CD8-positive, alpha-beta memory T cell (primary cell): ENCODE measurements at regions not wholly inside any gene's neighbourhood (a gene's known extent, or its start where the extent isn't known, plus 50 kb on each side); places are given as distances from the start of the nearest gene placed in this dataset.
A peak's percentile ranks its signal among the peaks of the same experiment; 100 is the strongest.

ENCODE experiments used
- CTCF ChIA-PET: fragments of 350-600 bp; sonication (Branson Sonifier 250); formaldehyde crosslinking; loops from one replicate; lab custom pipeline; 2021; ENCODE audit warnings: antibody characterized with exemption; lab: Charles Lee
- POLR2A ChIA-PET: fragments of 350-600 bp; sonication (Branson Sonifier 250); formaldehyde crosslinking; loops from one replicate; lab custom pipeline; 2021; ENCODE audit warnings: antibody characterized with exemption; lab: Charles Lee
- DNase-seq, 5 donors: peaks; one replicate each; pipeline versions ENCODE4 v3.0.0 to v3.0.0-alpha.2; 2020 to 2022; ENCODE audit warnings: mixed read lengths in 1 of 5
- H3K27ac ChIP-seq: one replicate; pipeline ENCODE4 v1.7.0; 2013; ENCODE audit warnings: low read depth, mild to moderate bottlenecking, low read length, moderate library complexity
- H3K27me3 ChIP-seq: 2 replicates; pipeline ENCODE4 v1.7.0; 2013; ENCODE audit warnings: low read length, mild to moderate bottlenecking; ENCODE audit not compliant: insufficient read depth, poor library complexity, severe bottlenecking
- H3K36me3 ChIP-seq: 2 replicates; pipeline ENCODE4 v1.7.0; 2013; ENCODE audit warnings: mild to moderate bottlenecking, low read length, moderate library complexity; ENCODE audit not compliant: insufficient read depth
- H3K4me1 ChIP-seq: 2 replicates; pipeline ENCODE4 v1.7.0; 2013; ENCODE audit warnings: mild to moderate bottlenecking, low read length, moderate library complexity; ENCODE audit not compliant: insufficient read depth
- H3K4me3 ChIP-seq: 2 replicates; pipeline ENCODE4 v1.7.0; 2013; ENCODE audit warnings: mild to moderate bottlenecking, low read length
- H3K9me3 ChIP-seq: 2 replicates; pipeline ENCODE4 v1.7.0; 2013; ENCODE audit warnings: mild to moderate bottlenecking, low read length
- H3K27ac Mint-ChIP-seq, 8 donors: one replicate each; pipeline ENCODE4 v1.8.0; 2020 to 2021; ENCODE audit warnings: mixed read lengths in 8 of 8, mild to moderate bottlenecking in 6 of 8, inconsistent platforms in 3 of 8, moderate library complexity in 3 of 8
- H3K27me3 Mint-ChIP-seq, 2 donors: one replicate each; pipeline ENCODE4 v1.8.0; 2020 to 2021; ENCODE audit warnings: mixed read lengths in 2 of 2, mild to moderate bottlenecking in 1 of 2, moderate library complexity in 1 of 2
- H3K36me3 Mint-ChIP-seq, 3 donors: one replicate each; pipeline ENCODE4 v1.8.0; 2020 to 2021; ENCODE audit warnings: mixed read lengths in 3 of 3, inconsistent platforms in 1 of 3, mild to moderate bottlenecking in 1 of 3
- H3K4me1 Mint-ChIP-seq, 3 donors: one replicate each; pipeline ENCODE4 v1.8.0; 2020 to 2021; ENCODE audit warnings: mixed read lengths in 3 of 3, inconsistent platforms in 1 of 3, mild to moderate bottlenecking in 1 of 3
- H3K4me3 Mint-ChIP-seq, 7 donors: one replicate each; pipeline ENCODE4 v1.8.0; 2020 to 2021; ENCODE audit warnings: mixed read lengths in 7 of 7, mild to moderate bottlenecking in 6 of 7, moderate library complexity in 4 of 7, inconsistent platforms in 2 of 7
- H3K9me3 Mint-ChIP-seq, 5 donors: one replicate each; pipeline ENCODE4 v1.8.0; 2020 to 2022; ENCODE audit warnings: mixed read lengths in 5 of 5, mild to moderate bottlenecking in 3 of 5, moderate library complexity in 2 of 5, inconsistent platforms in 1 of 5

DNA sequence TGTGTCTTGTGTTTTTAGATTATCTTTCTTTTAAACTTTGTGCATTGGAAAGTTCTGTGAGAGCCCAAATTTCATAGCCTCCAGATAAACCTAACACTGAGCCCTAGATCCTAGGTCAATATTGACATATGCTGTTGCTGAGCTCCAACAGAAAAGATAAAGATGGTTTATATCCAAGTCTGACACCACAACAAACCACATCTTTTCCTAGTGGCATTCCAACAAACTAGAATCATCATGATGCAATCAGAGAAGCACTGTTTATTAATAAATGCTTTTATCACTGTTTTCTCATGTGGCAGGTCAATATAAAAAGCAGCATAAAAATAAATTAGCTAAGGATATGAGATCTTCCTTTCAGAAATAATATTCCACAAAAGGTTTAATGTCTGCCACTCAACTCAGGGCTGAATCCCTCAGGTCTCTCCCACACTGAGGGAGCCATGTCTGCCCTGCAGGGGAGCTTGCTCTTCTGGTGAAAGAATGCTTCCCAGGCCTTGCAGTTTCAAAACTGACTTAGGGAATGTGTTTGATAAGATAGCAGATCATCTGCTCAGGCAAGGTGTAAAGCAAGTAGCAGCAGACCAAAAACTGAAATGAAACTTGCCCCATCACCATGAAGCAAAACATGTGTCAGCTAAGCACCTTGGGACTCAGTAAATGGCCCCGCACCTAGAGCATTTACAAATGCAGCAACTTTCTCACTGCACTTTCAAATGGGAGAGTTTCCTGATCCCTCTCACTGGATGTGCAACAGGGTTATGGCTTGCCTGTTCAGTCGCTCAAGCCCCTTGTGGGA is 493.0 kb downstream of the AGTPBP1 start:
- no peak overlapping the region for H3K4me3 ChIP-seq
- H3K9me3 Mint-ChIP-seq: peaks cover 0 to 3% (median 0%) of the 10 kb centered on the region in 5 donors
- no peaks in the 10 kb centered on the region for H3K9me3 ChIP-seq
- no peaks in the 10 kb centered on the region for H3K4me1 Mint-ChIP-seq
- H3K27ac ChIP-seq: no peak overlapping the region
- ChIA-PET POLR2A (no interaction called here), CTCF (no interaction called here)
- no peak overlapping the region for H3K4me3 Mint-ChIP-seq
- H3K36me3 Mint-ChIP-seq: no peaks in the 10 kb centered on the region
- DNase-seq: no peak
- H3K4me1 ChIP-seq: no peaks in the 10 kb centered on the region
- H3K36me3 ChIP-seq: no peaks in the 10 kb centered on the region
- peaks cover 0 to 3% of the 10 kb centered on the region in 2 donors for H3K27me3 Mint-ChIP-seq
- H3K27ac Mint-ChIP-seq: no peak overlapping the region
- no peaks in the 10 kb centered on the region for H3K27me3 ChIP-seq

DNA sequence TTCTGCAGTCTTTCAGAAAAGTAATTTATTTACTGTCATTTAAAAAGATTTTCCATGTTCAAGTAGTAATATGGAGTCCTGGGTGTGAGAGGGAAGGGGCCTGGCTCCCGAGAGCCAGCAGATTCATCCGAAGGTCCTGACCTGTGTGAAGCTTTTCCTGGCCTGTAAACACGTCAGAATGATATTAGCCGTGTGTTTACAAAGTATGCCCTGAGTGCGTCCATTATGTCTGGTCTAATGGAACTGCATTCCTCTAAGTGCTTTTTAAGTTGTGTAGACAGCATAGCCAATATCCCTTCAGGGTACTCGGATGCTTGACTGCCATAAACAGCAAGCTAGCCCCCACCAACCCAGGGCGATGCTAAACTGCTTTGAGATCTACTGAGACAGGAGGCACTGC is 495.2 kb downstream of the AGTPBP1 start:
- H3K4me1 ChIP-seq: no peaks in the 10 kb centered on the region
- no peak overlapping the region for H3K27ac ChIP-seq
- H3K4me3 ChIP-seq: no peak overlapping the region
- Mint-ChIP-seq H3K27ac (no peak overlapping the region), H3K36me3 (no peaks in the 10 kb centered on the region), H3K27me3 (peaks cover 0 to 1% of the 10 kb centered on the region in 2 donors), H3K9me3 (no peaks in the 10 kb centered on the region), H3K4me3 (no peak overlapping the region), H3K4me1 (no peaks in the 10 kb centered on the region)
- POLR2A ChIA-PET: no interaction called here
- H3K9me3 ChIP-seq: no peaks in the 10 kb centered on the region
- no peak for DNase-seq
- H3K36me3 ChIP-seq: no peaks in the 10 kb centered on the region
- CTCF ChIA-PET: no interaction called here
- H3K27me3 ChIP-seq: no peaks in the 10 kb centered on the region

GRCh38 chr9:85244856-85245255 is 496.9 kb downstream of the AGTPBP1 start:
- H3K4me3 Mint-ChIP-seq: no peak overlapping the region
- no peaks in the 10 kb centered on the region for H3K4me1 Mint-ChIP-seq
- no peak overlapping the region for H3K4me3 ChIP-seq
- H3K36me3 ChIP-seq: no peaks in the 10 kb centered on the region
- H3K9me3 ChIP-seq: peaks cover 2% of the 10 kb centered on the region
- no peak overlapping the region for H3K27ac ChIP-seq
- ChIA-PET CTCF (no interaction called here), POLR2A (no interaction called here)
- H3K36me3 Mint-ChIP-seq: no peaks in the 10 kb centered on the region
- DNase-seq: no peak
- H3K27me3 Mint-ChIP-seq: no peaks in the 10 kb centered on the region
- no peak overlapping the region for H3K27ac Mint-ChIP-seq
- H3K9me3 Mint-ChIP-seq: no peaks in the 10 kb centered on the region
- H3K27me3 ChIP-seq: no peaks in the 10 kb centered on the region
- no peaks in the 10 kb centered on the region for H3K4me1 ChIP-seq

- Histone ChIP-seq H3K9me3 (peaks cover 5% of the 10 kb centered on the region), H3K27me3 (no peaks in the 10 kb centered on the region), H3K27ac (no peak overlapping the region), H3K36me3 (no peaks in the 10 kb centered on the region), H3K4me1 (no peaks in the 10 kb centered on the region), H3K4me3 (no peak overlapping the region)
- ChIA-PET CTCF (no interaction called here), POLR2A (no interaction called here)
- DNase-seq: no peak
- Mint-ChIP-seq H3K27me3 (no peaks in the 10 kb centered on the region), H3K4me3 (no peak overlapping the region), H3K9me3 (no peaks in the 10 kb centered on the region), H3K27ac (no peak overlapping the region), H3K36me3 (no peaks in the 10 kb centered on the region), H3K4me1 (no peaks in the 10 kb centered on the region)
These were observed 497.8 kb downstream of the AGTPBP1 start for GRCh38 chr9:85243977-85244376.

DNA sequence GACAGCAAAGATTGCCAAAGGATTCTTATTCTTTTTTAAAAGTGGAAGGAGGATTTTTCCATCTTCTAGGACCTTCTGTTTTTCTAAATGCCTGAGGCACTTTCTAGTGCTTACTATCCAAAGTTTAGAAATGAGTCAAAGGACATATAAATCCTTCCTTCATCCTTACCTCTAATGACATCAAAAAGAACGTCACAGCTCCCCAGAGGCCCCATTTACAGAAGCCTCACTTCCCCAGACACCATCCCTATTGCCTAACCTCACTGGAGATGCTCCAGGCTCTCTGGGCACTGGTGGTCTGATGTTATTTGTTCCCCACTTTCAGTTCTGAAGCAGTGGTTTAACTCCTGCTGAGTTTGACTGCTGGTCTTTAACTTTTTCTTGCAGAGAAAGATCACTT is 504.3 kb downstream of the AGTPBP1 start:
- Mint-ChIP-seq H3K4me1 (no peaks in the 10 kb centered on the region), H3K36me3 (no peaks in the 10 kb centered on the region), H3K27ac (no peak overlapping the region), H3K4me3 (no peak overlapping the region), H3K27me3 (no peaks in the 10 kb centered on the region), H3K9me3 (peaks cover 0 to 3% (median 0%) of the 10 kb centered on the region in 5 donors)
- H3K36me3 ChIP-seq: no peaks in the 10 kb centered on the region
- ChIA-PET CTCF (no interaction called here), POLR2A (no interaction called here)
- no peak overlapping the region for H3K4me3 ChIP-seq
- no peaks in the 10 kb centered on the region for H3K27me3 ChIP-seq
- no peak overlapping the region for H3K27ac ChIP-seq
- H3K4me1 ChIP-seq: no peaks in the 10 kb centered on the region
- DNase-seq: no peak
- peaks cover 5% of the 10 kb centered on the region for H3K9me3 ChIP-seq

GRCh38 chr9:85230081-85230480 is 511.7 kb downstream of the AGTPBP1 start:
- H3K36me3 Mint-ChIP-seq: no peaks in the 10 kb centered on the region
- H3K4me3 Mint-ChIP-seq: no peak overlapping the region
- Histone ChIP-seq H3K27me3 (no peaks in the 10 kb centered on the region), H3K4me1 (no peaks in the 10 kb centered on the region), H3K36me3 (no peaks in the 10 kb centered on the region), H3K4me3 (no peak overlapping the region), H3K27ac (no peak overlapping the region), H3K9me3 (no peaks in the 10 kb centered on the region)
- ChIA-PET POLR2A (no interaction called here), CTCF (no interaction called here)
- no peaks in the 10 kb centered on the region for H3K9me3 Mint-ChIP-seq
- H3K27me3 Mint-ChIP-seq: peaks cover 0 to 2% of the 10 kb centered on the region in 2 donors
- H3K27ac Mint-ChIP-seq: peak overlapping the region in 1 of 8 donors; percentile 4
- DNase-seq: no peak
- no peaks in the 10 kb centered on the region for H3K4me1 Mint-ChIP-seq

DNA sequence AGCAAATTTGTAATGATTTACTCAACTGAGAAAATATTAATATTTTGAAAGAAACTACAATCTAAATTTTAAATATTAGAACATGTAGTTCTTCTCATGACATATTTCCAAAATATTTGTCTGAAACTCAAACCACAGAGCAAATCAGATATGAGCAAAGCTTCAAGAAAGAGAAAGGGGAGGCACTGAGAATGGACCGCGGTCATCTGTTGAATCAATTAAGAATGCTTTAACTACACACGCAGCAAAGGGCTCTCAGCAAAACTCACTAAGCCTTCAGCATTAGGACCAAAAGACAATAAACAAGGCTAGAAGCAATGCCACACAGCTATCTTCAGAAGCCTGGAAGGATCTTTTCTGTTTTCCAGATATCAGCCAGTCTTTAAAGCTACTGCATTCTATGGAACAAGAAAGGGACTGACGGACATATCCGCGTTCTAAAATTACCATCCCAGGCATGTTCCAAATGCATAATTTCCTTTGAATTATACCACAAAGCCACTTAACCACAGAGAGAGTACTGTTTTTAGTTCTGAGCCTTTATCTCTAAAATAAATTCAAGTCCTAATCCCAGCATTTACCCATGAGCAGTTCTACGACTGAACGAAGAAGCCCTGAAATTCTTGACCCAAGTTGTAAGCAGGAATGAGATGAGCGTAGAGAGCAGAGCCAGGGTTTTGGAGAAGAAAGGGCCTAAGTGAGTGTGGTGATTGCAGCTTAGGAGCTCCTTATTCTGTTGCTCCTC is 513.5 kb downstream of the AGTPBP1 start:
- Mint-ChIP-seq H3K27ac (no peak overlapping the region), H3K4me1 (no peaks in the 10 kb centered on the region), H3K4me3 (no peak overlapping the region), H3K27me3 (peaks cover 0 to 2% of the 10 kb centered on the region in 2 donors), H3K36me3 (no peaks in the 10 kb centered on the region), H3K9me3 (no peaks in the 10 kb centered on the region)
- DNase-seq: no peak
- Histone ChIP-seq H3K36me3 (no peaks in the 10 kb centered on the region), H3K27ac (no peak overlapping the region), H3K27me3 (no peaks in the 10 kb centered on the region), H3K9me3 (no peaks in the 10 kb centered on the region), H3K4me1 (no peaks in the 10 kb centered on the region), H3K4me3 (no peak overlapping the region)
- ChIA-PET POLR2A (no interaction called here), CTCF (no interaction called here)

DNA sequence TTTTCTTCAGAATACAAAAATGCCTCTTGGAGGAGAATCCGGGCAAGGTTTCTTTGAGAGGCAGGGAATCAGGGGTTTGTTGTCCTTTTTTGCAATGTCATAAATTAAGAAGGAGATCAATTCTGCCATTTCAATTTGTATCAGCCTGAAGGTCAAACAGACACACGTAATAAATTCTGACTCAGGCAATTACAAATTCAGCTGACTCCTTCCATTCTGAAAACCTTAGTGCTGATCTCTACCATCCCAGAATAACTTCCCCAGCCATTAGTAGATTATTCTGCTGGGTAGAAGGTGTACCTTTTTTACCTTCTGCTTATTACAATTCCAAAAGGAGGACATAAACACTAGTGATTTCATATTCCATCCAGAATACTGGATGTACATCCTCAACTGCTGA is 516.6 kb downstream of the AGTPBP1 start:
- Histone ChIP-seq H3K36me3 (no peaks in the 10 kb centered on the region), H3K4me3 (no peak overlapping the region), H3K9me3 (no peaks in the 10 kb centered on the region), H3K27ac (no peak overlapping the region), H3K27me3 (no peaks in the 10 kb centered on the region), H3K4me1 (no peaks in the 10 kb centered on the region)
- H3K4me1 Mint-ChIP-seq: no peaks in the 10 kb centered on the region
- H3K4me3 Mint-ChIP-seq: no peak overlapping the region
- peaks cover 0 to 3% (median 0%) of the 10 kb centered on the region in 5 donors for H3K9me3 Mint-ChIP-seq
- no peaks in the 10 kb centered on the region for H3K36me3 Mint-ChIP-seq
- ChIA-PET POLR2A (no interaction called here), CTCF (no interaction called here)
- no peaks in the 10 kb centered on the region for H3K27me3 Mint-ChIP-seq
- DNase-seq: no peak
- no peak overlapping the region for H3K27ac Mint-ChIP-seq
